H1 (cell line): ENCODE measurements at regions not wholly inside any gene's neighbourhood (a gene's known extent, or its start where the extent isn't known, plus 50 kb on each side); places are given as distances from the start of the nearest gene placed in this dataset.

Experiments
- CTCF ChIA-PET: fragments of 300-600 bp; sonication (Branson Sonifier 250); formaldehyde crosslinking; loops from one replicate; lab custom pipeline; 2021; ENCODE audit not compliant: partially characterized antibody; lab: Charles Lee
- POLR2A ChIA-PET: fragments of 300-600 bp; sonication (Branson Sonifier 250); formaldehyde crosslinking; loops from one replicate; lab custom pipeline; 2021; ENCODE audit warnings: inconsistent platforms; ENCODE audit not compliant: partially characterized antibody; lab: Charles Lee
- DNase-seq, 2 experiments: peaks; one replicate each; pipeline versions ENCODE4 v3.0.0 to v3.0.0-alpha.2; 2010 to 2022; ENCODE audit warnings: low spot score in 2 of 2, low read depth in 1 of 2, mixed read lengths in 1 of 2
- FAIRE-seq: peaks from 2 replicates; lab custom pipeline; 2011; peaks lifted over from hg19 to GRCh38; lab: Jason Lieb, UNC
- H2AFZ ChIP-seq: 2 replicates; pipeline ENCODE4 v1.8.1; 2012; ENCODE audit warnings: low read length, inconsistent platforms
- H2AK5ac ChIP-seq: 2 replicates; pipeline ENCODE4 v1.6.1; 2013; ENCODE audit warnings: low read depth, low read length
- H2BK120ac ChIP-seq: replicated peaks from 2 replicates; pipeline ENCODE3; 2013; ENCODE audit warnings: low read depth, low read length, inconsistent platforms
- H2BK12ac ChIP-seq: 2 replicates; pipeline ENCODE4 v1.6.1; 2013; ENCODE audit warnings: low read depth, low read length
- H2BK15ac ChIP-seq: 2 replicates; pipeline ENCODE4 v1.6.1; 2013; ENCODE audit warnings: low read length
- H2BK20ac ChIP-seq: 2 replicates; pipeline ENCODE4 v1.6.1; 2013; ENCODE audit warnings: low read length
- H2BK5ac ChIP-seq: 2 replicates; pipeline ENCODE4 v1.6.1; 2013; ENCODE audit warnings: low read depth, low read length
- H3K14ac ChIP-seq: 2 replicates; pipeline ENCODE4 v1.6.1; 2013; ENCODE audit warnings: inconsistent platforms; ENCODE audit not compliant: insufficient read length
- H3K18ac ChIP-seq: 2 replicates; pipeline ENCODE4 v1.6.1; 2013; ENCODE audit warnings: low read length; ENCODE audit errors: extremely low read depth
- H3K23ac ChIP-seq: 2 replicates; pipeline ENCODE4 v1.6.1; 2013; ENCODE audit warnings: inconsistent platforms; ENCODE audit not compliant: insufficient read length
- H3K23me2 ChIP-seq: 2 replicates; pipeline ENCODE4 v1.6.1; 2013; ENCODE audit warnings: low read depth, low read length
- H3K27ac ChIP-seq: 2 replicates; pipeline ENCODE4 v1.6.1; 2011; ENCODE audit warnings: low read depth, low read length, inconsistent platforms
- H3K27me3 ChIP-seq, 4 experiments: replicated peaks in 1 of 4; 1 replicate in 1 of 4; 2 replicates in 3 of 4; pipeline versions ENCODE4 v1.6.1 to v1.8.1; 2011 to 2013; ENCODE audit warnings: low read length in 3 of 4, mild to moderate bottlenecking in 3 of 4, inconsistent platforms in 2 of 4, mixed read lengths in 2 of 4, moderate library complexity in 1 of 4; ENCODE audit not compliant: control insufficient read depth in 3 of 4, insufficient read depth in 3 of 4; ENCODE audit errors: extremely low read depth in 1 of 4
- H3K36me3 ChIP-seq, 4 experiments: 2 replicates each; pipeline versions ENCODE4 v1.6.1 to v1.8.1; 2011 to 2013; ENCODE audit warnings: mild to moderate bottlenecking in 4 of 4, low read length in 3 of 4, moderate library complexity in 2 of 4, control low read depth in 1 of 4, inconsistent platforms in 1 of 4; ENCODE audit not compliant: insufficient read depth in 4 of 4, control insufficient read depth in 2 of 4
- H3K4ac ChIP-seq: replicated peaks from 2 replicates; pipeline ENCODE3; 2013; ENCODE audit warnings: low read length, low read depth, mixed read lengths, inconsistent platforms; ENCODE audit not compliant: insufficient read length
- H3K4me1 ChIP-seq, 4 experiments: replicated peaks in 1 of 4; 1 replicate in 1 of 4; 2 replicates in 3 of 4; pipeline versions ENCODE4 v1.6.1 to v1.8.1; 2011 to 2013; ENCODE audit warnings: low read length in 3 of 4, inconsistent platforms in 2 of 4, mixed read lengths in 1 of 4; ENCODE audit not compliant: insufficient read depth in 4 of 4, control insufficient read depth in 3 of 4
- H3K4me2 ChIP-seq, 2 experiments: 2 replicates each; pipeline versions ENCODE4 v1.6.1 to v1.8.1; 2011 to 2013; ENCODE audit warnings: low read depth in 2 of 2, low read length in 2 of 2, control low read depth in 1 of 2, inconsistent platforms in 1 of 2, mild to moderate bottlenecking in 1 of 2; ENCODE audit not compliant: insufficient read depth in 1 of 2
- H3K4me3 ChIP-seq, 4 experiments: fragments of 200-600, 300-600 bp in 1 of 4; sonication (generic), shearing (Covaris generic), sonication (Bioruptor Twin) in 1 of 4; 2 replicates each; pipeline versions ENCODE4 v1.5.1 to v1.8.1; 2011 to 2016; ENCODE audit warnings: low read length in 4 of 4, low read depth in 3 of 4, control low read depth in 2 of 4, inconsistent platforms in 2 of 4, mild to moderate bottlenecking in 2 of 4, mixed read lengths in 1 of 4, moderate library complexity in 1 of 4; ENCODE audit not compliant: insufficient read depth in 2 of 4; ENCODE audit errors: extremely low read depth in 1 of 4
- H3K56ac ChIP-seq: replicated peaks from 2 replicates; pipeline ENCODE3; 2013; ENCODE audit warnings: low read depth, mild to moderate bottlenecking, mixed read lengths, low read length, inconsistent platforms; ENCODE audit not compliant: insufficient read length
- H3K79me1 ChIP-seq: 2 replicates; pipeline ENCODE4 v1.6.1; 2013; ENCODE audit warnings: low read depth, low read length, control low read depth
- H3K79me2 ChIP-seq, 2 experiments: 2 replicates each; pipeline versions ENCODE4 v1.6.1 to v1.8.1; 2012 to 2013; ENCODE audit warnings: low read length in 2 of 2, mild to moderate bottlenecking in 2 of 2, inconsistent platforms in 1 of 2; ENCODE audit not compliant: insufficient read depth in 2 of 2, control insufficient read depth in 1 of 2
- H3K9ac ChIP-seq, 4 experiments: replicated peaks in 1 of 4; 1 replicate in 1 of 4; 2 replicates in 3 of 4; pipeline versions ENCODE4 v1.6.1 to v1.8.1; 2011 to 2013; ENCODE audit warnings: low read depth in 3 of 4, low read length in 3 of 4, control low read depth in 2 of 4, mild to moderate bottlenecking in 2 of 4, moderate library complexity in 2 of 4, inconsistent platforms in 1 of 4; ENCODE audit errors: extremely low read depth in 1 of 4
- H3K9me3 ChIP-seq, 2 experiments: 2 replicates each; pipeline versions ENCODE4 v1.6.1 to v1.8.1; 2012 to 2013; ENCODE audit warnings: mild to moderate bottlenecking in 2 of 2, moderate library complexity in 2 of 2, control low read depth in 1 of 2, inconsistent platforms in 1 of 2, low read depth in 1 of 2, low read length in 1 of 2, mixed read lengths in 1 of 2; ENCODE audit not compliant: insufficient read depth in 2 of 2
- H4K20me1 ChIP-seq, 2 experiments: replicated peaks in 1 of 2; 2 replicates each; pipeline versions ENCODE3 to v1.8.1; 2011 to 2013; ENCODE audit warnings: inconsistent platforms in 2 of 2, low read length in 2 of 2, mild to moderate bottlenecking in 1 of 2; ENCODE audit not compliant: insufficient read depth in 2 of 2, control insufficient read depth in 1 of 2
- H4K5ac ChIP-seq: 2 replicates; pipeline ENCODE4 v1.6.1; 2013; ENCODE audit warnings: low read length, low read depth, mixed read lengths, inconsistent platforms; ENCODE audit not compliant: insufficient read length
- H4K8ac ChIP-seq: 2 replicates; pipeline ENCODE4 v1.8.0; 2013; ENCODE audit warnings: mild to moderate bottlenecking, moderate library complexity, low read length, inconsistent platforms; ENCODE audit not compliant: insufficient read depth; ENCODE audit errors: extremely low read depth
- H4K91ac ChIP-seq: replicated peaks from 2 replicates; pipeline ENCODE3; 2013; ENCODE audit warnings: low read length, mixed read lengths, inconsistent platforms; ENCODE audit not compliant: insufficient read length
- BACH1 ChIP-seq: IDR thresholded peaks from 2 replicates; pipeline ENCODE4 v1.6.1; 2012; ENCODE audit warnings: low read length, improper control_type of control experiment
- BCL11A ChIP-seq, 2 experiments: IDR thresholded peaks; one replicate each; pipeline ENCODE4 v1.6.1; 2011; ENCODE audit warnings: low read depth in 2 of 2, low read length in 2 of 2, mild to moderate bottlenecking in 2 of 2
- CREB1 ChIP-seq: IDR thresholded peaks from 2 replicates; pipeline ENCODE4 v1.6.1; 2012; ENCODE audit warnings: inconsistent platforms
- KDM4A ChIP-seq: IDR thresholded peaks from one replicate; pipeline ENCODE4 v1.7.1; 2012; ENCODE audit warnings: low read depth, mild to moderate bottlenecking, moderate library complexity, low read length, inconsistent platforms; ENCODE audit not compliant: severe bottlenecking
- SIRT6 ChIP-seq: IDR thresholded peaks from one replicate; pipeline ENCODE4 v1.7.1; 2012; ENCODE audit warnings: low read length, inconsistent platforms
- SP1 ChIP-seq: IDR thresholded peaks from 2 replicates; pipeline ENCODE4 v1.6.1; 2011; ENCODE audit warnings: low read depth, low read length
- TAF1 ChIP-seq: IDR thresholded peaks from 2 replicates; pipeline ENCODE4 v1.6.1; 2011; ENCODE audit warnings: mild to moderate bottlenecking, low read depth, low read length
- TAF7 ChIP-seq: optimal IDR thresholded peaks from 2 replicates; pipeline ENCODE3; 2011; ENCODE audit warnings: low read depth, mild to moderate bottlenecking, inconsistent platforms, low read length, moderate library complexity, borderline replicate concordance
- TCF12 ChIP-seq: IDR thresholded peaks from 2 replicates; pipeline ENCODE4 v1.6.1; 2011; ENCODE audit warnings: low read depth, mild to moderate bottlenecking, low read length
- WGBS, 2 experiments: shearing (Covaris generic) in 1 of 2; methylation state at CpG; one replicate each; pipeline versions ENCODE4 v1.1.6 to v1.1.7; 2013 to 2015; ENCODE audit warnings: low lambda C conversion rate in 2 of 2, mixed read lengths in 2 of 2, inconsistent platforms in 1 of 2, low coverage in 1 of 2, missing lambda C conversion rate in 1 of 2; ENCODE audit not compliant: insufficient replicate concordance in 2 of 2, insufficient coverage in 1 of 2, insufficient read length in 1 of 2; ENCODE audit errors: extremely low coverage in 1 of 2, missing lambda C conversion rate in 1 of 2; 5-methylcytosine and 5-hydroxymethylcytosine counted together

DNA sequence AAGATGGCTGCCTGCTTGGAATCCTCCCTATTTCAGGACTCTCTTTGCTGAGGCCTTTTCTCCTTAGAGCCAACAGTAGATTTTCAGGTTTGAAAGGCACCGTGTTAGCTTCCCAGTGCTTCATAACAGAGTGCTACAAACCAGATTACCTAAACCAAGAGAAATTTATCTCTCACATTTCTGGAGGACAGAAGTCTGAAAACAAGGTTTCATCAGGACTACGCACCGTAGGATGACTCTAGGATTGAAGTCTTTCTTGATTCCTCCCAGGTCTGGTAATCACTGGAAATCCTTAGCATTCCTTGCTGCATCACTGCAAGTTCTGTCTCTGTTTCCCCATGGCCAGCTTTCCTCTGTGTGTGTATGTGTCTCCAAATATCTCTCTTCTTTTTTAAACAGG lies 508.4 kb upstream of the GJE1 start:
- no peaks in the 10 kb centered on the region for H3K27me3 ChIP-seq
- no peak overlapping the region for H2AFZ ChIP-seq
- no peak overlapping the region for H4K8ac ChIP-seq
- H2BK120ac ChIP-seq = no peak overlapping the region
- no peak overlapping the region for H3K4me2 ChIP-seq
- TF ChIP-seq BACH1 (no peak), TAF7 (no peak), CREB1 (no peak), BCL11A (IDR thresholded peaks at IDR 0.05; ENCODE audit: low read depth in 2 of 2, low read length in 2 of 2) (no peak), SIRT6 (no peak), TAF1 (no peak), SP1 (no peak), KDM4A (no peak), TCF12 (no peak)
- no peaks in the 10 kb centered on the region for H3K9me3 ChIP-seq
- no peaks in the 10 kb centered on the region for H4K20me1 ChIP-seq
- no peak overlapping the region for H3K14ac ChIP-seq
- FAIRE-seq = no peak
- H4K5ac ChIP-seq = no peak overlapping the region
- CTCF ChIA-PET = interaction anchor here (0.7 to 1.9 kb wide), 2 partner anchors 13 to 165 kb away, joined by 3 to 6 read pairs; no protein-coding TSS in a partner anchor
- no peak overlapping the region for H3K9ac ChIP-seq
- H3K36me3 ChIP-seq = no peaks in the 10 kb centered on the region
- H3K4me3 ChIP-seq = no peak overlapping the region
- H3K23me2 ChIP-seq = no peaks in the 10 kb centered on the region
- no peak overlapping the region for H4K91ac ChIP-seq
- H2BK20ac ChIP-seq = no peak overlapping the region
- H3K23ac ChIP-seq = no peak overlapping the region
- H2BK5ac ChIP-seq = no peak overlapping the region
- no peak overlapping the region for H3K18ac ChIP-seq
- no peak overlapping the region for H3K56ac ChIP-seq
- no peaks in the 10 kb centered on the region for H3K79me1 ChIP-seq
- 93% methylated on average over 3 of the region's 3 CpGs; no CpG with 5 or more reads in 1 of the 2 experiments for WGBS, 2 experiments
- H3K79me2 ChIP-seq = no peaks in the 10 kb centered on the region
- DNase-seq = no peak
- no peak overlapping the region for H3K4ac ChIP-seq
- H2AK5ac ChIP-seq = no peak overlapping the region
- no peak overlapping the region for H2BK15ac ChIP-seq
- POLR2A ChIA-PET = no interaction called here
- H3K4me1 ChIP-seq = no peaks in the 10 kb centered on the region
- no peak overlapping the region for H3K27ac ChIP-seq
- no peak overlapping the region for H2BK12ac ChIP-seq
